GM10266 (cell line): ENCODE measurements at regions not wholly inside any gene's neighbourhood (a gene's known extent, or its start where the extent isn't known, plus 50 kb on each side); places are given as distances from the start of the nearest gene placed in this dataset.

Experiments used
- DNase-seq: peaks from one replicate; pipeline ENCODE4 v3.0.0; 2012; ENCODE audit errors: extremely low spot score
- CTCF ChIP-seq: IDR thresholded peaks from 2 replicates; pipeline ENCODE4 v1.5.1; 2012; ENCODE audit warnings: mild to moderate bottlenecking, low read depth; ENCODE audit not compliant: control insufficient read depth, insufficient read depth; ENCODE audit errors: missing control alignments

- no peak for TF ChIP-seq CTCF
Observed at GRCh38 chr1:38268226-38268625, 221.6 kb upstream of the POU3F1 start.

GRCh38 chr1:38267037-38268036 is 220.7 kb upstream of the POU3F1 start:
- DNase-seq = no peak
- no peak for TF ChIP-seq CTCF

More at GRCh38 chr1:38268226-38268625, 221.6 kb upstream of the POU3F1 start:
- DNase-seq = no peak

- no peak for TF ChIP-seq CTCF
- DNase-seq = no peak
Observed at GRCh38 chr1:38266197-38266520, 219.6 kb upstream of the POU3F1 start.

GRCh38 chr1:38265293-38266196 is 219.0 kb upstream of the POU3F1 start:
- TF ChIP-seq CTCF = no peak

GRCh38 chr1:38263438-38263837 is 216.8 kb upstream of the POU3F1 start:
- no peak for DNase-seq
- TF ChIP-seq CTCF = no peak

More at GRCh38 chr1:38265293-38266196, 219.0 kb upstream of the POU3F1 start:
- DNase-seq = no peak

- TF ChIP-seq CTCF = no peak
- no peak for DNase-seq
Observed at GRCh38 chr1:38261574-38261973, 215.0 kb upstream of the POU3F1 start.

GRCh38 chr1:38258085-38258627 is 211.6 kb upstream of the POU3F1 start:
- TF ChIP-seq CTCF = no peak
- no peak for DNase-seq
